GM23338 (cell line): ENCODE measurements at regions not wholly inside any gene's neighbourhood (a gene's known extent, or its start where the extent isn't known, plus 50 kb on each side); places are given as distances from the start of the nearest gene placed in this dataset.

Experiments
- ATAC-seq: fragments of 200-7000 bp; cut with Tn5 transposase; 3 replicates; pipeline ENCODE4 v1.9.1; 2020
- DNase-seq: peaks from one replicate; pipeline ENCODE4 v3.0.0-alpha.2; 2015; ENCODE audit warnings: low spot score
- H2AFZ ChIP-seq: fragments of 200-600 bp; sonication (generic); 2 replicates; pipeline ENCODE4 v1.8.0; 2016; ENCODE audit warnings: antibody characterized with exemption, mild to moderate bottlenecking, moderate library complexity
- H3F3A ChIP-seq: fragments of 200-600 bp; sonication (generic); replicated peaks from 2 replicates; pipeline ENCODE4 v1.8.0; 2017; ENCODE audit warnings: antibody characterized with exemption, mixed run types, low read depth
- H3K27ac ChIP-seq: fragments of 200-600 bp; sonication (generic); 2 replicates; pipeline ENCODE4 v1.6.1; 2016; ENCODE audit warnings: low read depth
- H3K27me3 ChIP-seq: fragments of 200-600 bp; sonication (generic); 2 replicates; pipeline ENCODE4 v1.8.0; 2016; ENCODE audit warnings: mild to moderate bottlenecking, mixed run types, moderate library complexity; ENCODE audit not compliant: insufficient read depth
- H3K36me3 ChIP-seq: fragments of 200-600 bp; sonication (generic); 2 replicates; pipeline ENCODE4 v1.8.0; 2016; ENCODE audit warnings: mild to moderate bottlenecking; ENCODE audit not compliant: insufficient read depth
- H3K4me1 ChIP-seq: fragments of 200-600 bp; sonication (generic); 2 replicates; pipeline ENCODE4 v1.8.0; 2016; ENCODE audit warnings: mild to moderate bottlenecking, moderate library complexity; ENCODE audit not compliant: insufficient read depth
- H3K4me2 ChIP-seq: fragments of 200-600 bp; sonication (generic); 2 replicates; pipeline ENCODE4 v1.7.1; 2017; ENCODE audit warnings: mixed run types
- H3K4me3 ChIP-seq: fragments of 200-600 bp; sonication (generic); 2 replicates; pipeline ENCODE4 v1.6.1; 2016; ENCODE audit warnings: mixed run types
- H3K79me2 ChIP-seq: fragments of 200-600 bp; sonication (generic); replicated peaks from 2 replicates; pipeline ENCODE4 v1.8.0; 2017; ENCODE audit warnings: mild to moderate bottlenecking; ENCODE audit not compliant: insufficient read depth
- H3K9me2 ChIP-seq: fragments of 200-600 bp; sonication (generic); 2 replicates; pipeline ENCODE4 v1.8.0; 2017; ENCODE audit not compliant: insufficient read depth
- H4K20me1 ChIP-seq: fragments of 200-600 bp; sonication (generic); replicated peaks from 2 replicates; pipeline ENCODE4 v1.8.0; 2017; ENCODE audit warnings: mild to moderate bottlenecking; ENCODE audit not compliant: insufficient read depth
- H3K27ac Mint-ChIP-seq: 2 replicates; pipeline ENCODE4 v1.8.0; 2020; ENCODE audit warnings: inconsistent platforms, mild to moderate bottlenecking, moderate library complexity, mixed read lengths
- H3K27me3 Mint-ChIP-seq: 3 replicates; pipeline ENCODE4 v1.8.0; 2022; ENCODE audit warnings: low read depth, mild to moderate bottlenecking, moderate library complexity, mixed read lengths, inconsistent platforms; ENCODE audit not compliant: insufficient read depth, poor library complexity
- H3K36me3 Mint-ChIP-seq: 3 replicates; pipeline ENCODE4 v1.8.0; 2021; ENCODE audit warnings: low read depth, mild to moderate bottlenecking, inconsistent platforms, moderate library complexity, mixed read lengths
- H3K4me1 Mint-ChIP-seq: 3 replicates; pipeline ENCODE4 v1.8.0; 2020; ENCODE audit warnings: mild to moderate bottlenecking, inconsistent platforms, mixed read lengths
- H3K4me3 Mint-ChIP-seq: 3 replicates; pipeline ENCODE4 v1.8.0; 2021; ENCODE audit warnings: moderate library complexity, mild to moderate bottlenecking, inconsistent platforms, mixed read lengths
- H3K9me3 Mint-ChIP-seq: 3 replicates; pipeline ENCODE4 v1.8.0; 2020; ENCODE audit warnings: moderate library complexity, mild to moderate bottlenecking, inconsistent platforms, mixed read lengths
- CREB1 ChIP-seq: fragments of 250-450 bp; sonication (Bioruptor Pico); IDR thresholded peaks from 2 replicates; pipeline ENCODE4 v1.5.0; 2020; ENCODE audit warnings: low read depth, mild to moderate bottlenecking, moderate library complexity
- ETS1 ChIP-seq: IDR thresholded peaks from 2 replicates; pipeline ENCODE4 v1.6.1; 2016; ENCODE audit warnings: antibody characterized with exemption
- EZH2 ChIP-seq: fragments of 200-600 bp; sonication (generic); IDR thresholded peaks from one replicate; pipeline ENCODE4 v1.8.0; 2017; ENCODE audit warnings: antibody characterized with exemption, mild to moderate bottlenecking, low read depth; ENCODE audit not compliant: unreplicated experiment
- JUNB ChIP-seq: IDR thresholded peaks from one replicate; pipeline ENCODE4 v1.6.1; 2016; ENCODE audit warnings: antibody characterized with exemption; ENCODE audit not compliant: unreplicated experiment
- NANOG ChIP-seq: IDR thresholded peaks from 2 replicates; pipeline ENCODE4 v1.6.1; 2016; ENCODE audit warnings: antibody characterized with exemption, borderline replicate concordance
- POLR2AphosphoS5 ChIP-seq: IDR thresholded peaks from 2 replicates; pipeline ENCODE4 v1.6.1; 2016; ENCODE audit warnings: antibody characterized with exemption, low read depth
- STAT1 ChIP-seq: IDR thresholded peaks from one replicate; pipeline ENCODE4 v1.6.1; 2016; ENCODE audit warnings: antibody characterized with exemption; ENCODE audit not compliant: unreplicated experiment
- ZNF114 ChIP-seq: fragments of 250-450 bp; sonication (Bioruptor Pico); IDR thresholded peaks from 2 replicates; pipeline ENCODE4 v1.5.0; 2020; ENCODE audit warnings: mild to moderate bottlenecking, moderate library complexity
- ZNF331 ChIP-seq: fragments of 250-450 bp; sonication (Bioruptor Pico); IDR thresholded peaks from 2 replicates; pipeline ENCODE4 v1.5.0; 2020; ENCODE audit warnings: low read depth, mild to moderate bottlenecking, moderate library complexity
- TF ChIP-seq, protein P1 (sequence below), 2 experiments: fragments of 200-600 bp in 1 of 2; sonication (generic) in 1 of 2; conservative IDR thresholded peaks; 2 replicates each; pipeline versions ENCODE4 v1.5.1 to v1.6.1; 2016 to 2017; ENCODE audit warnings: antibody characterized with exemption in 2 of 2, low read depth in 2 of 2, mild to moderate bottlenecking in 2 of 2, moderate library complexity in 1 of 2
- TF ChIP-seq, protein P2 (sequence below): fragments of 250-450 bp; sonication (Bioruptor Pico); IDR thresholded peaks from 2 replicates; pipeline ENCODE4 v1.5.0; 2020; ENCODE audit warnings: mild to moderate bottlenecking, moderate library complexity

GRCh38 chr3:75180945-75181298 lies 483.2 kb upstream of the FRG2C start:
- Mint-ChIP-seq H3K27ac (no peak overlapping the region), H3K27me3 (no peaks in the 10 kb centered on the region), H3K36me3 (no peaks in the 10 kb centered on the region), H3K4me3 (no peak overlapping the region), H3K4me1 (peaks cover 10% of the 10 kb centered on the region; the same call in 2 of the 3 replicates), H3K9me3 (no peaks in the 10 kb centered on the region)
- no peak overlapping the region for H3K4me2 ChIP-seq
- no peaks in the 10 kb centered on the region; the same call in 1 of the 2 replicates for H3K4me1 ChIP-seq
- ATAC-seq (no peak), DNase-seq (no peak)
- no peaks in the 10 kb centered on the region; the same call in 1 of the 2 replicates for H3K9me2 ChIP-seq
- no peaks in the 10 kb centered on the region for H4K20me1 ChIP-seq
- H3K79me2 ChIP-seq, result no peaks in the 10 kb centered on the region
- no peak overlapping the region for H3K4me3 ChIP-seq
- no peaks in the 10 kb centered on the region for H3K36me3 ChIP-seq
- no peaks in the 10 kb centered on the region for H3K27me3 ChIP-seq
- no peaks in the 10 kb centered on the region for H3F3A ChIP-seq
- no peak for TF ChIP-seq EZH2
- no peak overlapping the region for H3K27ac ChIP-seq
- no peak overlapping the region for H2AFZ ChIP-seq

GRCh38 chr3:75188962-75189361 lies 475.2 kb upstream of the FRG2C start:
- Histone ChIP-seq H2AFZ (peak overlapping the region; percentile 43; the same call in 1 of the 2 replicates), H3K27me3 (no peaks in the 10 kb centered on the region), H3K4me1 (peaks cover 18% of the 10 kb centered on the region), H3K4me2 (no peak overlapping the region), H3K36me3 (no peaks in the 10 kb centered on the region), H3K4me3 (no peak overlapping the region), H4K20me1 (no peaks in the 10 kb centered on the region), H3K9me2 (no peaks in the 10 kb centered on the region), H3F3A (no peaks in the 10 kb centered on the region), H3K27ac (no peak overlapping the region), H3K79me2 (no peaks in the 10 kb centered on the region)
- no peak overlapping the region for H3K4me3 Mint-ChIP-seq
- DNase-seq (peak; percentile 8), ATAC-seq (peak; percentile 38; the same call in 2 of the 3 replicates)
- no peaks in the 10 kb centered on the region for H3K27me3 Mint-ChIP-seq
- H3K36me3 Mint-ChIP-seq, result no peaks in the 10 kb centered on the region
- H3K9me3 Mint-ChIP-seq, result no peaks in the 10 kb centered on the region; the same call in 2 of the 3 replicates
- H3K4me1 Mint-ChIP-seq, result peaks cover 24% of the 10 kb centered on the region
- H3K27ac Mint-ChIP-seq, result no peak overlapping the region
- TF ChIP-seq ETS1, result no peak
- no peak for TF ChIP-seq JUNB
- TF ChIP-seq STAT1, result no peak
- no peak for TF ChIP-seq ZNF114 (CRISPR knock-in tag)
- TF ChIP-seq CREB1, result no peak
- no peak for TF ChIP-seq NANOG
- TF ChIP-seq, protein P1, sequence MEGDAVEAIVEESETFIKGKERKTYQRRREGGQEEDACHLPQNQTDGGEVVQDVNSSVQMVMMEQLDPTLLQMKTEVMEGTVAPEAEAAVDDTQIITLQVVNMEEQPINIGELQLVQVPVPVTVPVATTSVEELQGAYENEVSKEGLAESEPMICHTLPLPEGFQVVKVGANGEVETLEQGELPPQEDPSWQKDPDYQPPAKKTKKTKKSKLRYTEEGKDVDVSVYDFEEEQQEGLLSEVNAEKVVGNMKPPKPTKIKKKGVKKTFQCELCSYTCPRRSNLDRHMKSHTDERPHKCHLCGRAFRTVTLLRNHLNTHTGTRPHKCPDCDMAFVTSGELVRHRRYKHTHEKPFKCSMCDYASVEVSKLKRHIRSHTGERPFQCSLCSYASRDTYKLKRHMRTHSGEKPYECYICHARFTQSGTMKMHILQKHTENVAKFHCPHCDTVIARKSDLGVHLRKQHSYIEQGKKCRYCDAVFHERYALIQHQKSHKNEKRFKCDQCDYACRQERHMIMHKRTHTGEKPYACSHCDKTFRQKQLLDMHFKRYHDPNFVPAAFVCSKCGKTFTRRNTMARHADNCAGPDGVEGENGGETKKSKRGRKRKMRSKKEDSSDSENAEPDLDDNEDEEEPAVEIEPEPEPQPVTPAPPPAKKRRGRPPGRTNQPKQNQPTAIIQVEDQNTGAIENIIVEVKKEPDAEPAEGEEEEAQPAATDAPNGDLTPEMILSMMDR (conservative IDR thresholded peaks at IDR 0.05; ENCODE audit: low read depth in 2 of 2), result no peak
- TF ChIP-seq ZNF331 (CRISPR knock-in tag), result no peak
- TF ChIP-seq, protein P2, sequence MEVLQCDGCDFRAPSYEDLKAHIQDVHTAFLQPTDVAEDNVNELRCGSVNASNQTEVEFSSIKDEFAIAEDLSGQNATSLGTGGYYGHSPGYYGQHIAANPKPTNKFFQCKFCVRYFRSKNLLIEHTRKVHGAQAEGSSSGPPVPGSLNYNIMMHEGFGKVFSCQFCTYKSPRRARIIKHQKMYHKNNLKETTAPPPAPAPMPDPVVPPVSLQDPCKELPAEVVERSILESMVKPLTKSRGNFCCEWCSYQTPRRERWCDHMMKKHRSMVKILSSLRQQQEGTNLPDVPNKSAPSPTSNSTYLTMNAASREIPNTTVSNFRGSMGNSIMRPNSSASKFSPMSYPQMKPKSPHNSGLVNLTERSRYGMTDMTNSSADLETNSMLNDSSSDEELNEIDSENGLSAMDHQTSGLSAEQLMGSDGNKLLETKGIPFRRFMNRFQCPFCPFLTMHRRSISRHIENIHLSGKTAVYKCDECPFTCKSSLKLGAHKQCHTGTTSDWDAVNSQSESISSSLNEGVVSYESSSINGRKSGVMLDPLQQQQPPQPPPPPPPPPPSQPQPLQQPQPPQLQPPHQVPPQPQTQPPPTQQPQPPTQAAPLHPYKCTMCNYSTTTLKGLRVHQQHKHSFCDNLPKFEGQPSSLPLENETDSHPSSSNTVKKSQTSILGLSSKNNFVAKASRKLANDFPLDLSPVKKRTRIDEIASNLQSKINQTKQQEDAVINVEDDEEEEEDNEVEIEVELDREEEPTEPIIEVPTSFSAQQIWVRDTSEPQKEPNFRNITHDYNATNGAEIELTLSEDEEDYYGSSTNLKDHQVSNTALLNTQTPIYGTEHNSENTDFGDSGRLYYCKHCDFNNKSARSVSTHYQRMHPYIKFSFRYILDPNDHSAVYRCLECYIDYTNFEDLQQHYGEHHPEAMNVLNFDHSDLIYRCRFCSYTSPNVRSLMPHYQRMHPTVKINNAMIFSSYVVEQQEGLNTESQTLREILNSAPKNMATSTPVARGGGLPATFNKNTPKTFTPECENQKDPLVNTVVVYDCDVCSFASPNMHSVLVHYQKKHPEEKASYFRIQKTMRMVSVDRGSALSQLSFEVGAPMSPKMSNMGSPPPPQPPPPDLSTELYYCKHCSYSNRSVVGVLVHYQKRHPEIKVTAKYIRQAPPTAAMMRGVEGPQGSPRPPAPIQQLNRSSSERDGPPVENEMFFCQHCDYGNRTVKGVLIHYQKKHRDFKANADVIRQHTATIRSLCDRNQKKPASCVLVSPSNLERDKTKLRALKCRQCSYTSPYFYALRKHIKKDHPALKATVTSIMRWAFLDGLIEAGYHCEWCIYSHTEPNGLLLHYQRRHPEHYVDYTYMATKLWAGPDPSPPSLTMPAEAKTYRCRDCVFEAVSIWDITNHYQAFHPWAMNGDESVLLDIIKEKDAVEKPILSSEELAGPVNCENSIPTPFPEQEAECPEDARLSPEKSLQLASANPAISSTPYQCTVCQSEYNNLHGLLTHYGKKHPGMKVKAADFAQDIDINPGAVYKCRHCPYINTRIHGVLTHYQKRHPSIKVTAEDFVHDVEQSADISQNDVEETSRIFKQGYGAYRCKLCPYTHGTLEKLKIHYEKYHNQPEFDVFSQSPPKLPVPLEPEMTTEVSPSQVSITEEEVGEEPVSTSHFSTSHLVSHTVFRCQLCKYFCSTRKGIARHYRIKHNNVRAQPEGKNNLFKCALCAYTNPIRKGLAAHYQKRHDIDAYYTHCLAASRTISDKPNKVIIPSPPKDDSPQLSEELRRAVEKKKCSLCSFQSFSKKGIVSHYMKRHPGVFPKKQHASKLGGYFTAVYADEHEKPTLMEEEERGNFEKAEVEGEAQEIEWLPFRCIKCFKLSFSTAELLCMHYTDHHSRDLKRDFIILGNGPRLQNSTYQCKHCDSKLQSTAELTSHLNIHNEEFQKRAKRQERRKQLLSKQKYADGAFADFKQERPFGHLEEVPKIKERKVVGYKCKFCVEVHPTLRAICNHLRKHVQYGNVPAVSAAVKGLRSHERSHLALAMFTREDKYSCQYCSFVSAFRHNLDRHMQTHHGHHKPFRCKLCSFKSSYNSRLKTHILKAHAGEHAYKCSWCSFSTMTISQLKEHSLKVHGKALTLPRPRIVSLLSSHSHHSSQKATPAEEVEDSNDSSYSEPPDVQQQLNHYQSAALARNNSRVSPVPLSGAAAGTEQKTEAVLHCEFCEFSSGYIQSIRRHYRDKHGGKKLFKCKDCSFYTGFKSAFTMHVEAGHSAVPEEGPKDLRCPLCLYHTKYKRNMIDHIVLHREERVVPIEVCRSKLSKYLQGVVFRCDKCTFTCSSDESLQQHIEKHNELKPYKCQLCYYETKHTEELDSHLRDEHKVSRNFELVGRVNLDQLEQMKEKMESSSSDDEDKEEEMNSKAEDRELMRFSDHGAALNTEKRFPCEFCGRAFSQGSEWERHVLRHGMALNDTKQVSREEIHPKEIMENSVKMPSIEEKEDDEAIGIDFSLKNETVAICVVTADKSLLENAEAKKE, result no peak
- no peak for TF ChIP-seq POLR2AphosphoS5
